Spinal cord (tissue), 9 donors: ENCODE measurements at regions not wholly inside any gene's neighbourhood (a gene's known extent, or its start where the extent isn't known, plus 50 kb on each side); places are given as distances from the start of the nearest gene placed in this dataset.

Experiments used
- DNase-seq, 6 donors: peaks; one replicate each; pipeline versions ENCODE4 v3.0.0 to v3.0.0-alpha.2; 2013 to 2015; ENCODE audit warnings: low spot score in 6 of 6, low read depth in 4 of 6
- H3K27ac ChIP-seq: one replicate; pipeline ENCODE4 v1.5.1; 2013; ENCODE audit warnings: low read depth, low read length, control low read depth
- H3K27me3 ChIP-seq: one replicate; pipeline ENCODE4 v1.6.1; 2013; ENCODE audit warnings: low read length; ENCODE audit not compliant: control insufficient read depth, insufficient read depth
- H3K36me3 ChIP-seq: one replicate; pipeline ENCODE4 v1.6.1; 2013; ENCODE audit warnings: low read length; ENCODE audit not compliant: control insufficient read depth, insufficient read depth
- H3K4me1 ChIP-seq: one replicate; pipeline ENCODE4 v1.6.1; 2013; ENCODE audit warnings: low read length; ENCODE audit not compliant: control insufficient read depth, insufficient read depth
- H3K4me3 ChIP-seq: one replicate; pipeline ENCODE4 v1.5.1; 2013; ENCODE audit warnings: low read depth, low read length, control low read depth
- H3K9me3 ChIP-seq: one replicate; pipeline ENCODE4 v1.6.1; 2013; ENCODE audit warnings: low read length; ENCODE audit not compliant: control insufficient read depth, insufficient read depth
- WGBS: methylation state at CpG from one replicate; pipeline ENCODE4 v1.1.5; 2013; ENCODE audit warnings: missing lambda C conversion rate; ENCODE audit not compliant: insufficient coverage; 5-methylcytosine and 5-hydroxymethylcytosine counted together
- donor health status: healthy.

DNA sequence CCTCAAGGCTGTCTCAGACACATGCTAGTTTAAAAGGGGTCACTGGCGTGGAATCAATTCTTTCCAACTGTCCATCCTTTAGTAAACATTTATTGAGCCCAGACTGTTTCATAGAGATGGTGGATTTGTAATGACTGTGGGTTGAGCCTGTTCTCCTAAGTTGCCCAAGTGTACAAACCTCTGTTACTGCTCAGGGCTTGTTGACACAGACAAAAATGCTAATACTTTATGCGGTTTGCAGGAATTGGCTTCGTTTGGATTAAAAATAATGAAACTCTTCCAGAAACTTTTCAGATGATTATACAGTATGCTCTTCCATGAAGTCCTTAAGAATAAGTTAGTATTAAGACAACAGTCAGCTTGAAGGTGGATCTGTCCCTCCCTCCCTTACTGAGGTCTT, 83.6 kb upstream of the MGAT5 start:
- Histone ChIP-seq H3K27me3 (no peaks in the 10 kb centered on the region), H3K36me3 (no peaks in the 10 kb centered on the region), H3K4me3 (no peak overlapping the region), H3K4me1 (peaks cover 13% of the 10 kb centered on the region), H3K9me3 (no peaks in the 10 kb centered on the region), H3K27ac (no peak overlapping the region)
- no peak for DNase-seq
- no CpG with 5 or more reads among the region's 3 CpGs for WGBS

DNA sequence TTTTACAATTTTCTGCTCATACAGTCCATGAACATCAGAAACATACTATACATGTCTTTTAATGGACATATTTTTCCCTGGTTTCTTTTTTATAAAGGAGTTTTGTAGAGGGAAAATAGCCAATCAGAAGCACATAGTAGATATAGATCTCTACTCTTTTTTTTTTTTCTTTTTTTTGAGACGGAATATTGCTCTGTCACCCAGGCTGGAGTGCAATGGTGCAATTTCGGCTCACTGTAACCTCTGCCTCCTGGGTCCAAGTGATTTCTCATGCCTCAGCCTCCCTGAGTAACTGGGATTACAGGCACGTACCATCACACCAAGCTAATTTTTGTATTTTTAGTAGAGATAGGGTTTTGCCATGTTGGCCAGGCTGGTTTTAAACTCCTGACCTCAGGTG, 83.2 kb upstream of the MGAT5 start:
- H3K4me1 ChIP-seq: peaks cover 13% of the 10 kb centered on the region
- no peak for DNase-seq
- no peaks in the 10 kb centered on the region for H3K36me3 ChIP-seq
- H3K9me3 ChIP-seq: no peaks in the 10 kb centered on the region
- H3K4me3 ChIP-seq: no peak overlapping the region
- H3K27me3 ChIP-seq: no peaks in the 10 kb centered on the region
- WGBS: 100% methylated on average over 1 of the region's 3 CpGs
- no peak overlapping the region for H3K27ac ChIP-seq

DNA sequence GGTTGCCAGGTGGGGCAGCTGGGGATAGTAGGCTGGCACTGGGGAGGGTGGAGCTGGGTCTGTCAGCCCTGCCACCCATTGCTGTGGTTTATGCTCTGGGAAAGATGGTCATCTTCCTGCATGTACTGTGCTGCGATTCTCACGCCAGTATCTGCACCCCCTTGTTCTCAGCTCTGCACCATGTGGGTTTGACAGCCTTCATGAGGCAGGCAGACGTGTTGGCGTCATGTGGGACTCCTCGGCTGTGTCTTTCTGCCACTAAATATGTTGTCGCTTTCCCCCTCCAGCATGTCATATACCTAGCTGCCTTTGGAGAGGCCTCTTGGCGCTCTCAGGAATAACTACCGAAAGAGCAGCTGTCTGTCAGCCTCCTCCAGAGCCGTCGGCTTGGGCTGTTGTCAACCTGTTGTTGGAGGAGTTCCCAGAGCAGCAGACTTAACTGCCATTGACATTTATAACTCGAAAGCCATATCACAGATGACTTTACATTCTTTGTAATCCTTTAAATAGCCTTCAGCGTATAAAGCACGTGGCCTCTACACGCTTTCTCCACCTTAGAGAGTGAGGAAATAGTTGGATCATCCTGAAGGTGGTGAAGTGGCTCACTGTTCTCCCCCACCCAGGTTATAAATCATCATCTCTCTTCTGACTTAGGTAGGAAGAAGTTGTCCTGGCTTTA, 80.4 kb upstream of the MGAT5 start:
- Histone ChIP-seq H3K36me3 (no peaks in the 10 kb centered on the region), H3K4me3 (no peak overlapping the region), H3K9me3 (no peaks in the 10 kb centered on the region), H3K27ac (no peak overlapping the region), H3K27me3 (no peaks in the 10 kb centered on the region), H3K4me1 (peaks cover 20% of the 10 kb centered on the region)
- WGBS: 49% methylated on average over 8 of the region's 14 CpGs
- peak in 2 of 6 donors; percentile 63 to 87 for DNase-seq

DNA sequence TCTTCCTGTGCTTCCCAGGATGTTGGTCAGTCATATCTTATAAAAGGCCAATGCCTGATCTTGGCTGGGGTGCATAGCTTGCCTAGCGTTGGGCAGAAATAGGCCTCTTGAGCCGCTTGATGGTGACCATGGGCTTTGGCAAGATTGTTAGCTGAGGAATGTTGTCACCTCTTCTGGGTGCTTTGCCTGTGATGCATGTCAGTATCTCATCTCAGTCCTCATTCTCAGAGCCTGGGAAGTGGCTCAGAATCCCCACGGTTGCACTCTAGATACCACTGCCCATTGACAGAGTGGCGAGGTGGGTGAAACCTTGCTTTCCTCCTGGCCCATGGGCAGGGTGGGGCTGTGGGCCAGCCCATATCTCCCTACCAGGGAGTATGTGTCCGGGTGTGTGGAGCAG, 79.2 kb upstream of the MGAT5 start:
- 89% methylated on average over 4 of the region's 5 CpGs for WGBS

DNA sequence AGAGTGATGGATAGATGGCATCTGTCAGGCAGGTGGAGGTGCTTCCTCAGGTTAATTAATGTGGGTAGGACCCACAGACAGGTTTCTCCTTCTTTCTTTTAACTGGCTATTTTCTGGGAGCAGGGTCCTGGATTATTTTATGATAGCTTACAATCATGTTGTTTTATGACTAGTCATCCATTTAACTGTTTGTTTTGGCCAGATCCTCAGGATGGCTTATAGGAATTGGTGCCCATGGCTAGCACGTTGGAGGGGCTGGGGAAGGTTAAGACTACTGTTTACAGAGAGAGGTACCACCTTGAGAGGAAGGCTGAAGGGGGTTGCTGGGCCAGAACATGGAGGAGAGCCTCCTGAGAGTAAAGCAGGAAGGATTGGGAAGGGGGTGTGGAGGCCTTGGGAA, 78.0 kb upstream of the MGAT5 start:
- DNase-seq: no peak
- no peaks in the 10 kb centered on the region for H3K36me3 ChIP-seq
- H3K27me3 ChIP-seq: no peaks in the 10 kb centered on the region
- H3K4me1 ChIP-seq: peaks cover 20% of the 10 kb centered on the region
- WGBS: 81% methylated on average over 1 of the region's 1 CpG
- no peak overlapping the region for H3K4me3 ChIP-seq
- H3K27ac ChIP-seq: no peak overlapping the region
- no peaks in the 10 kb centered on the region for H3K9me3 ChIP-seq

More for the DNA sequence above, 79.2 kb upstream of the MGAT5 start:
- Histone ChIP-seq H3K27ac (no peak overlapping the region), H3K9me3 (no peaks in the 10 kb centered on the region), H3K36me3 (no peaks in the 10 kb centered on the region), H3K27me3 (no peaks in the 10 kb centered on the region), H3K4me3 (no peak overlapping the region), H3K4me1 (peaks cover 20% of the 10 kb centered on the region)
- no peak for DNase-seq

DNA sequence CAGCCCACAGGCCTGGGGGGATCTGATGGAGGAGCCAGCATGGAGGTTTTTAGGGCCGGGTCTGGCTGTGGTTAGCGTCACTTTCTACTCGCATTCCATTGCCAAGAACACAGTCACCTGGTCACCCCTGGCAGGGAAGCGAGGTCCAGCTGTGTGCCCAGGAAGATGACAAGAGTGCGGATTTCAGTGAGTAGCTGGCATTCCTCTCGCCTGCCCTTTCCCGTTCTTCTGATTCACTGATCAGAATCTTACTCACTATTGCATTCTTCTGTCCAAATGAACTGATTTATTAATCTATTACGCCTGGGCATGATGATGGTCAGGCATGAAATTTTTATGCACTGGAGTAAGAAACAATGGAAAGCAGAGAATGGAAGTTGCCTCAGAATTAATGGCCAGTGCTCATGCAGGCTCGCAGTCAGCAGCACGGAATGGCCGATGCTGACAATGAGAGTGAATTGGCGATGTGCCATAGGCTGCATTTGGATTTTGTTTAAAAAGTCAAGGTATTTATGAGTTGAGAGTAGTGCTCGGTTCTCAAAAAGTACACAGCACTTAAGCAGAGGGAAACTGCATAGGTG, 76.4 kb upstream of the MGAT5 start:
- H3K4me3 ChIP-seq: no peak overlapping the region
- H3K36me3 ChIP-seq: no peaks in the 10 kb centered on the region
- H3K9me3 ChIP-seq: no peaks in the 10 kb centered on the region
- H3K27ac ChIP-seq: no peak overlapping the region
- peak in 2 of 6 donors; percentile 35 to 78 for DNase-seq
- H3K27me3 ChIP-seq: no peaks in the 10 kb centered on the region
- 35% methylated on average over 9 of the region's 13 CpGs for WGBS
- H3K4me1 ChIP-seq: peaks cover 20% of the 10 kb centered on the region

DNA sequence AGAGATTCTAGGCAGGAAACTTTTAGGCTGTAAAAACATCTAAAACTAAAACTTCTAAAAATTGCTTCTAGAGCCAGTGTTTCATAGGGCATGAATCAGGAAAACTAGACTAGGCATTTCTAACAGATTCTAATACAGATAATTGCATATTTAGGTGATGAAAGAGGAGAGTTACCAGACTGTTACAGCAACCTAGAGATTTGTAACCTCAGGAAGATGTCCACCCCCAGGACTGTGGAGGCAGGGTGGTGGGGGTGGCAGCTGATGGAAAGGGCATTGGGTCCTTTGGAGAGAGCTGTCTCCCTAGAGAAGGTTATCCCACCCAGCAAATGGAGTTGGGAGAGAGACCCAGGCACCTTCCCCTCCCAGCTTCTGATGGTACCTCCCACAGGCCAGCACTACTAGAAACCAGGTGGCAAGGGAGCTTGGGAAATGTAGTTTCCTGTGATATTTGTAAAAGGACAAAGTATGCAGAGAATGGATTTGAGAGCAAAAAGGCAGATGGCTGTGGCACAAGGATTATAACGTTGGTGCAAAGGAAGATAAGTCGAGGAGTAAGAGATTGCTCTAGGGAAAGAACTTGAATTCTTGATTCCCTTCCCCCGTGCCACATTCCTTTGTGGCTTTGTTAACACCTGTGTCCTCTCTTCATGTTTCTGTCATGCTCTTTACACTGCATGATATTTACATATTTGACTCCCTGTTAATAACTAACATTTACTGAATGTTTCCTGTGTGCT, 75.6 kb upstream of the MGAT5 start:
- Histone ChIP-seq H3K36me3 (no peaks in the 10 kb centered on the region), H3K27ac (no peak overlapping the region), H3K4me3 (no peak overlapping the region), H3K4me1 (peaks cover 17% of the 10 kb centered on the region), H3K27me3 (no peaks in the 10 kb centered on the region), H3K9me3 (no peaks in the 10 kb centered on the region)
- peak in 1 of 6 donors; percentile 39 for DNase-seq
- no CpG with 5 or more reads among the region's 3 CpGs for WGBS

DNA sequence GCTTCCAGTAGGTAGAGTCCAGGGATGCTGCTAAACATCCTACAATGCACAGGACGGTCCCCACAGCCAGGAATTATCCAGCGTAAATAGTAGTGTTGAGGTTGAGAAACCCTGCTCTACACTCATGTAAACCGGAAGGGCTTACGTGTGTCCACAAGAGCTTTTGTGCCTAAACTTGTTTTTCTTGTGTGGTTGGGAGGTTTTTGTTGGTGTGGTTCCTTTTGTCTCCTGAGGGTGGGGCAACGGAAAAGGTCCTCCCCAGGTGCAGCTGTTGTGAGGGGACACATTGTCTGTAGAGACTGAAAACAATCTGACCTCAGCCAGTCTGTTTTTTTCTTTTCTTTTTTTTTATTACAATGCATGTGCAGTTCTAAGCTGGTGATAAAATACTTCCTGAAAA, 72.7 kb upstream of the MGAT5 start:
- Histone ChIP-seq H3K27ac (no peak overlapping the region), H3K4me1 (peaks cover 10% of the 10 kb centered on the region), H3K27me3 (no peaks in the 10 kb centered on the region), H3K9me3 (no peaks in the 10 kb centered on the region), H3K36me3 (no peaks in the 10 kb centered on the region), H3K4me3 (no peak overlapping the region)
- no CpG with 5 or more reads among the region's 5 CpGs for WGBS
- DNase-seq: no peak

DNA sequence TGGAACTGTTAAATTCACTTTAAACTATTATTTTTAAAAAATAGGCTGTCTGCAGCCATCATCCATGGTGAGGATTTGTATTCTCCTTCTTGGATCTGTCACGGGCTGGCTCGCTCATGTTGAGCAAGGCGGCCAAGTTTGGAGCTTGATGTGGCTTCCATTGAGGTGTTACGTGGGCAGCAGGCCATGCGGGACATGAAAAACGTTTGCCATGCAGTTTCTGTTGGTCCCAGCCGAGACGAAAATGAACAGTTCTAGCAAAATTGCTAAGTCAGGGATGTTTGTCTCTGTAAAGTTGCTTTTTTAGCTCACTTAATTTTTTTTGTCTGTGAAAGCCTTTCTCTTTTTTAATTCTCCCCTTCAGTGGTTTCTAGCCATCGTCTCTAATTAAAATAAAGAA, 70.2 kb upstream of the MGAT5 start:
- WGBS: 61% methylated on average over 6 of the region's 9 CpGs
- H3K9me3 ChIP-seq: no peaks in the 10 kb centered on the region
- no peaks in the 10 kb centered on the region for H3K36me3 ChIP-seq
- no peak overlapping the region for H3K27ac ChIP-seq
- H3K4me3 ChIP-seq: no peak overlapping the region
- H3K4me1 ChIP-seq: peaks cover 4% of the 10 kb centered on the region
- peak in 1 of 6 donors; percentile 63 for DNase-seq
- no peaks in the 10 kb centered on the region for H3K27me3 ChIP-seq

DNA sequence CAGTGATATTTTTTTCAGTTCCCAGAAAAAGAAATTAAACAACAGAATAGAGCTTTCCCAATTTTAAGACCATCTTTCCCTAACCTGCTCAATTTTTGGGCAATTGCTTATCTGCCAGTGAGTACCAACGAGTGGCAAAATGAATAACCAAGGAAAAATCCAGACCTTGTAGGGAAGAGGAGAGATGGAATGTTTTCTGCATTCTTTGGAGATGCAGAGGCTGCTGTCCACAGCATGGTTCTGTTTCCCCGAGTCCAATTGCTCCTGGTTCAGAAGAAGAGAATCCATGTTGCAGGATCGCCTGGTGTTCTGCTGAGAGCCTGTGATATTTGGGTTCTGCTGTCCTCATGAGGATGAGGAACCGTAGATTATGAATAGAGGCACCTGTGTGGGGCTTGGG, 68.2 kb upstream of the MGAT5 start:
- H3K4me1 ChIP-seq: peaks cover 6% of the 10 kb centered on the region
- DNase-seq: no peak
- H3K27me3 ChIP-seq: no peaks in the 10 kb centered on the region
- no peaks in the 10 kb centered on the region for H3K36me3 ChIP-seq
- no peak overlapping the region for H3K4me3 ChIP-seq
- H3K9me3 ChIP-seq: no peaks in the 10 kb centered on the region
- no peak overlapping the region for H3K27ac ChIP-seq
- WGBS: 92% methylated on average over 4 of the region's 4 CpGs
